NOMO-1 (cell line): ENCODE measurements at regions not wholly inside any gene's neighbourhood (a gene's known extent, or its start where the extent isn't known, plus 50 kb on each side); places are given as distances from the start of the nearest gene placed in this dataset.
A peak's percentile ranks its signal among the peaks of the same experiment; 100 is the strongest.
"Not testable (repeated sequence)": the region's sequence is repeated elsewhere in the genome, so short reads cannot be mapped to it uniquely, and the experiment has no call there.

Source experiments
- DNase-seq, 2 experiments: peaks; one replicate each; lab custom pipeline; 2025; ENCODE audit not compliant: unreplicated experiment in 2 of 2; lab: John Stamatoyannopoulos, UW

DNA sequence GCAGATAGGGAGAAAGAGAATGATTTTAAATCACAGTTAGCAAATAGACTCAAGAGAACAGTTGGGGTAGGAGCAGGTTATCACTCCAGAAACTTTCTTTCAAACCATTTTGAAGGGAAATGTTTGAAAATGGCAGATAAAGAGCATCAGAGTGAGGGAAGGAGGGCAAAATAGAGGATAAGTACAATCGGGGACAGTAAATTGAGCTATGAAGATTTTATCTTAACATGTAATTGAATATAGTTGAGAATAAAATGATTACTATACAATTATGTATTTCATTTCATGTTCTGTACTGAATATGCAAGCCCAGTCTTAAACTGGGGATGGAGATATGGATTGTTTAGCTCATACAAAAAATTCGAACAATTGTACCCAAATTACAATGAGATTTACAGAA is 54.0 kb downstream of the MAP10 start:
- no peak for DNase-seq

DNA sequence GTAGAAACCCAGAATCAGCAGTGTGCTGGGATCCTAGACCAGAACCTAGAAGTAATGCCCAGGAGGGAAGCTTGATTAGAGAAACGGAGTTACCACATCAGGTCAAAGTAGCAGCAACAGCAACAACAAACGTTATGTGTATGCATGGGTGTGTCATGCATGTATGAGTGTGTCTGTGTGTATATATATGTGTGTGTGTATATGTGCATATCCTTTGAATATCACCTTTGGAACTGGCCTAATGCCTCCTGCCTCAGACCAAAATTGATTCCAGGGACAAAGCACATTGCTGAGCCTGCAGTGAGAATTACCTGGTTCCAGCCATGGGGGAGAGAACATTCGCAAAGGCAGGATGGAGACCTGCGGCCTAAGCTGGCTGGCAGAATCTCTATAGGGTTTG is 55.9 kb downstream of the MAP10 start:
- DNase-seq = no peak

DNA sequence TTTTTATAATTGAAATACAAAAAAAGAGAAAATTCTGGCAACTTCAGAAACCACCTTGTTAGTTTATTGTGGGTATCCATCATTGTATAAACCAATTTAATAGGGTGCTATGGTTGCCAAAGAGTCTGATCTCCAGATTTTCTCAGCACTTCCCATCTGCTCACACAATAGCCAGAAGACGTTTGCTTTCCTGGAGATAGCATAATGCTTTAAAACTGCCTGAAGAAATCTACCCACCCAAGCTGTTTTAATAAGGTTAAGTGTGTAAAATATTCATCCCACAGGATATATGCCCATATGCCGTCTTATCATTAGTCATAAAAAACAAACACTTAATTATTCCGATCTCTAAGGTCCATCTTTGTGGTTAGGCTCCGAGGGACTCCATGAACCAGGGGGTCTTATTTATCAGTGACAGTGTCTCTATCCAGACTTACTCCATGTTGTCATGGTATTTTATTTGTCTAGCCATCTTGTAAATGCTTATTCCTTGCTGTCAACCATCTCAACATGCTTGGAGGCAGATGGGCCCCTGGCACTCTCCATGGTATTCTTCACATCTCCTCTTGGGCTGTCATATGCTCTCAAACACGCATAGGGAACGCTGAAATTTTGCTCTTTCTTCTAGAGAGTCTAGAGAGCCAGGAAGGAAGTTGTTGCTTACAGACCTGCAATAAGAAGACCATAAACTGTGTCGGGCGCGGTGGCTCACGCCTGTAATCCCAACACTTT is 58.5 kb downstream of the MAP10 start:
- DNase-seq = no peak

DNA sequence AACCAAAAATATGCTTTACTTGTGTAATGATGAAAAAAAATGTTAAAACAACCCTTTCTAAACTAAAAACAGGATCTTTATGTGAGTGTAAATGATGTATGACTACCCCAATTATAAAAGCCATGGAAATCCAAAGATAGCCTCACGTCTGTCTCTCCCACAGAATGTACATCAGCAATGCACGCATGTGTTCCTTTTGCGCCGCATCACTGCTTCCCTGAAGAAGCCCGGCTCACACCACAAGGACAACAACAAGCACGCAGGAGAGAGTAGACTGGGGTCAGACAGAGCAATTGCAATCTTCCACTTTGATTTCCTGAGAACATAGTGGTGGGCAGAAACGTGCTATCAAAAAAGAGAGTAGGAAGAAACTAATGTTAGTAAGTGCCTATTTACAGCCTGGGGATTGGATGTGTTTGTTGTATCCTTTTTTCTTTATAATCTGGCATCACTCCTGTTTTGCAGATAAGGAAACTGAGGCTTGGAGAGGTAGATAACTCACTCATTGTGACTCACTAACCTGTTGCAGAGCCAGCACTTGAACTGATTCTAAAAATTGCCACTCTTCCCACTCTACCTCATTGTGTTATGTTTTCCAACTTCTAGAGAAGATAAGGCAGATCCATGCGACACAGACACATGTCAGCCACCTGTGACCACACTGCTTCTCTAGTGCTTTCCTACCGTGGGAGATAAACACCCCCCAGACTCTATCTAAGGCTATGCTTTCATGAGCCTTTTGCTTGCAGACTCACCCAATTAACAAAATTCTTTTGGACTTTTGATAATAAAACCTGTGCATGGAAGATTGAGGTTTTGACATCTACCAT is 60.1 kb downstream of the MAP10 start:
- DNase-seq = no peak

GRCh38 chr1:232868793-232869491 is 63.7 kb downstream of the MAP10 start:
- DNase-seq = no peak

- DNase-seq = not testable (repeated sequence)
Measured at GRCh38 chr1:232871291-232871969, 66.2 kb downstream of the MAP10 start.

DNA sequence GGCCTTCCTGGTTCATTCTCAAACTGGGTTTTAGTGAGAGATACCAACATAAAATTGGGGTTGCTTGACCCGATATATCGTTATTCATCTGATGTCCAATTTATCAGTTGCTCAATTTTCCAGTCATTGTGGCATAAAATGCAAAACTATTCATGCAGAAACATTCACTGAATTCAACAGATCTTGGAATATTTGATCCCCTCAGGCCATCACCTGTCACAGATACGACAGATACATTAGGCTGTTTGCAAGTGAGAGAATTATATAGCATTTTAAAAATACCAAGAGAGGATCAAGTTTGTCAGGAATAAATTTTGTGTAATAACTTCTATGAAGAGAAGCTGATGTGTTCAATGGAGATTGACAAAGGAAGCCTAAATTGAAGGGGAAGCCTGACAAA is 67.1 kb downstream of the MAP10 start:
- no peak for DNase-seq

DNA sequence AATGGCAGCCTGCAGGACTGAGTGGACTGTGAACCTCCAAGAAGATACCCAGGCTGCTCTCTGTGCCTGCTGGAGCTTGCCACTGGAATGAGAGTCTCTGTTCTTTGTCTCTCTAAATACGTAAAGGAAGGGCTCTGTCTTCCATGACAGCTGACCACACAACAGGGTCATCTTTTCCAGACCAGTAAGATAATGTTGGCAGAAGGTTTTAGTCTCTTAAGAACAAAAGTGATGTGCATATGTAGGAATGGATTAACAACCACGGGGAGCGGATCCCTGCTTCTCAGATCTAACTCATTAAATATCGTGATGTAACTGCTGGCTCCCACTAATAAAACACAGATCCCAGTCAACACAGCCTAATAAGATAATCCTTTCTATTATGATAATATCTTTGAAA is 67.5 kb downstream of the MAP10 start:
- no peak for DNase-seq

GRCh38 chr1:232873412-232873811 is 68.2 kb downstream of the MAP10 start:
- DNase-seq = no peak

GRCh38 chr1:232873931-232874330 is 68.7 kb downstream of the MAP10 start:
- DNase-seq = no peak

DNA sequence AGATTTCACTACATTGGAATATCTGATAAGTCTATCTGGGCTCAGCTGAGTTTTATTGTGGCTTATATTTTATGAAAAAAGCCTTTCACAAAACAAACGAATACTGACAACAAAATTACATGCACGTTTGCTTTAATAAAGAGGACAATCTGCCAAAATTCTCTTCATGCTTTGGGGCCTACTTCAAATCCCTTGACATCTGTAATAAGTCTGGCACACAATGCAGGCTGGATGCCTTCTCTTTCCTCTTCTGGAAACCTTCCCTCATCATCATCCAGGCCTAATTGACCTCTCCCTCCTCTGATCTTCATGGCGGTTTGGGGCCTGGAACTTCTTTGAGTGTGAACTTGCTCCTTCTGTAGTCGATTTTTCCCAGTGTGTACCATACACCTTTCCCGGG is 70.3 kb downstream of the MAP10 start:
- DNase-seq = no peak

GRCh38 chr1:232876506-232877364 is 71.5 kb downstream of the MAP10 start:
- no peak for DNase-seq

- peak in 1 of 2 experiments; percentile 2 for DNase-seq
Measured at GRCh38 chr1:232877365-232878028, 72.3 kb downstream of the MAP10 start.

- DNase-seq = no peak
Measured at GRCh38 chr1:232878086-232878485, 72.3 kb upstream of the NTPCR start.

DNA sequence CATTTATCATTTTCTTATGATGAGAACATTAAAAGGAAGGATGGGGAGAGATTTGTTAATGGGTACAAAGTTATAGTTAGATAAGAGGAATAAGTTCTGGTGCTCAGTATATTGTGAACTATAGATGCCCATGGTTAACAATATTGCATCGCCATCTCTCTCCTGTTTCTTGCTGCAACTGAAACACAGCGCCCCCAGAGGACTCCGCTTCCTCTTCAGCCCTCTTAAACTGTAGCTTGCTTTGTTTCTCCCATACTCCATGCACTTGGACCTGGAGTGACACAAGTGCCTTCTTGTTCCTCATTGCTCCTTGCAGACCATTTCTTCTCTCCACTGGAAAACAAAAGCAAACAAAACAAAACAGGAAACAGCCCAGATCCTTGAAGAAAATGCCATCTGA is 70.1 kb upstream of the NTPCR start:
- no peak for DNase-seq

DNA sequence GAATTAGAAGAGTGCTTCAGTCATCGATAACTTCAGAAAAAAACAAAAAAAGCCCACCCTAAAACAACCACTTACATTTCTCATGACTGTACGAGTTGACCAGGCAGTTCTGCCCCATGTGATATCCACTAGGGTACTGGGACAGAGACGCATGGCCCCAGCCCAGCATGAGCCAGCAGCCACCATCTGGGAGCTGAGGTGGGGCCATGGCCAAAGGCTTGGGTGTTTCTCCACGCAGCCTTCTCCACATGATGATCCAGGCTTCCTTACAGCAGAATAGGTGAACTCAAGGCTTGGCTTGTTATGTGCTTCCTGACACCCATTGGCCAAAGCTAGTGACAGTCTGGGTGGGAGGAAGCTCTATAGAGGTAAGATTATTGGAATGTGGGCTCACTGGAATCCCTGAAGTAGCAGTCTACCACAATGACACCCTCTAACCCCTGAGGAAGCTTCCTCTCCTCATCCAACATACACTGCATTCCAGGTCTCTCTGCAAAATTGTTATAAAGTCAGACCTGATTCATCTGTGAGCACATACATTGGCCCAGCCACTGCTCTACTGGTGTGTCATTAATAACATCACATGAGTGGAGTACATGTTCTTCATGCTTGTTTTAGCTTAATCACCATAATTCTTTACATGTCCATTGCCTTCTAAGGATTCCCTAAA is 66.3 kb upstream of the NTPCR start:
- no peak for DNase-seq

DNA sequence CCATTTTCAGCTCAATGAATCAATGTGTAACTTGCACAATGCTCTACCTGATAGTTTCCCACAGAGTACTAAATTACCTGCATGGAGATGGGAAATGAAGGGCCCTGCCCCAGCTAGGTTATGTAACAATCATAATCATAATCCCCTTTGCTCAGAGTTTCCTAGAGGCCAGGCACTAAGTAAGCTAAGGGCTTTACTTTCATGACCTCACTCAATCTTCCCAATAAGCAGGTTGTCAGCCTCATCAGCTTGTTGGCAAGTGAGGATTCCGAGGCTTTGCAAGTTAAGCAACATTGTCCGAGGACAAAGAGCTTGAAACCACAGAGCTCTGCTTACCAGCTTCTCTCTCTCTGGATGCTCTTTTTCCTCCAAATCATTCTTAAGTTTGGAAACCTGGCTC is 64.1 kb upstream of the NTPCR start:
- DNase-seq = no peak

DNA sequence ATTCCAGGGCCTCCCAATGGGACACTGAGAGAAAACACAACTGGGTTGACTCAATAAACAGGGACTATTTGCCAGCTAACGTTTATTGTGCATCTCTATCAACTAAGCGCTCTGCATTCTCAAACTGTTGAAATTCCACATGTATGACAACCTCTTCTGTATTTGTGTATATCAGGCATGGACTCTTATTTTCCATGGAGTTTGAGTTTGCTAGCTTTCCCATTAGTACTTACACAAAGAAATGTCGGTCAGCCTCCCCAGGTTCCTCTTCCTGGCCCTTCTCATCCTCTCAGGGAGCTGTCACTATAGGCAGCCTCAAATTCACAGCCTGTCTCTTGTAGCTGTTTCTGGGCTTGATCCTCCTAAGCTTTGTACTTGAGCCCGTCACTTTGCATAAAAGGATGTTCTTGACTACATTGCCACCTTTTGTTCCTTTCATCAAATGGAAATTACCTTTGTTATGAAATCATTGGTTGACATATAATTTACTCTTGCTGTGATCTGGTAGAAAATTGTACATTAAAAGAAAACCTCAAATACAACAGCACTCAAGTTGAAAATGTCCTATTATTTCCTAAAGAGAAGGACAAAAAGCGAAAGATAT is 60.0 kb upstream of the NTPCR start:
- no peak for DNase-seq

DNA sequence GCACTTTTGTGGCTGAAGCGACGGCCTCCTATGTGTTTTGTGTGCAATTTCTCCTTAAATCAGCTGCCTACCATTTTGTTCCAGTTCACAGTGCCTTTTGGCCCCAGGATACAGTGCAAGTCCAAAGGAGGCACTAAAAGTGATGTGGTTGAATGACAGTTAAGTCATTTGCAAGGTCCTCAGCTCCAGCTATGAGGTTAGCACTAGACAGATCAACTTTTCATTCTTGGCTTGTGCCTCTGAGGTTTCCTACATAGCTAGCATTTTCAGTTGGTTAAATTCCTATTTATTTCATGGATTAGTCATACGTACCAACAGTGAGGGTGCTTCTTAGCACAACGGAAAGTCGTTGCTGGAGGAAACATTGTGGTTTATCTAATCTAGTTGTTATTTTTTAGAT is 59.3 kb upstream of the NTPCR start:
- no peak for DNase-seq
